Natural killer cell (primary cell): ENCODE measurements at regions not wholly inside any gene's neighbourhood (a gene's known extent, or its start where the extent isn't known, plus 50 kb on each side); places are given as distances from the start of the nearest gene placed in this dataset.

Experiments used
- ATAC-seq, 3 donors: fragments of 150-1000 bp in 2 of 3; fragments of 200-7000 bp in 1 of 3; cut with Tn5 transposase; 1 replicate in 1 of 3; 2 replicates in 2 of 3; pipeline ENCODE4 v1.10.0; 2021; ENCODE audit warnings: mild to moderate bottlenecking in 2 of 3, moderate library complexity in 2 of 3
- DNase-seq, 2 donors: peaks; one replicate each; pipeline versions ENCODE4 v3.0.0 to v3.0.0-alpha.2; 2013 to 2021; ENCODE audit warnings: mixed read lengths in 1 of 2
- H3K27ac ChIP-seq: one replicate; pipeline ENCODE4 v1.5.1; 2013; ENCODE audit warnings: mild to moderate bottlenecking, low read length
- H3K27me3 ChIP-seq: one replicate; pipeline ENCODE4 v1.6.1; 2013; ENCODE audit warnings: low read length; ENCODE audit not compliant: control insufficient read depth, insufficient read depth
- H3K36me3 ChIP-seq: one replicate; pipeline ENCODE4 v1.6.1; 2013; ENCODE audit warnings: low read length; ENCODE audit not compliant: control insufficient read depth, insufficient read depth
- H3K4me1 ChIP-seq: one replicate; pipeline ENCODE4 v1.6.1; 2013; ENCODE audit warnings: low read length; ENCODE audit not compliant: control insufficient read depth, insufficient read depth
- H3K4me3 ChIP-seq: one replicate; pipeline ENCODE4 v1.5.1; 2013; ENCODE audit warnings: low read length
- H3K9me3 ChIP-seq: one replicate; pipeline ENCODE4 v1.6.1; 2013; ENCODE audit warnings: low read length; ENCODE audit not compliant: control insufficient read depth, insufficient read depth
- H3K27ac Mint-ChIP-seq, 2 donors: one replicate each; pipeline ENCODE4 v1.8.0; 2022; ENCODE audit warnings: mild to moderate bottlenecking in 2 of 2, mixed read lengths in 2 of 2, moderate library complexity in 1 of 2
- H3K27me3 Mint-ChIP-seq, 2 donors: one replicate each; pipeline ENCODE4 v1.8.0; 2022; ENCODE audit warnings: low read depth in 2 of 2, mixed read lengths in 2 of 2
- H3K36me3 Mint-ChIP-seq: one replicate; pipeline ENCODE4 v1.8.0; 2022; ENCODE audit warnings: mixed read lengths
- H3K4me1 Mint-ChIP-seq, 2 donors: one replicate each; pipeline ENCODE4 v1.8.0; 2022; ENCODE audit warnings: mixed read lengths in 2 of 2
- H3K4me3 Mint-ChIP-seq: one replicate; pipeline ENCODE4 v1.8.0; 2022; ENCODE audit warnings: mild to moderate bottlenecking, moderate library complexity, mixed read lengths
- H3K9me3 Mint-ChIP-seq, 2 donors: one replicate each; pipeline ENCODE4 v1.8.0; 2022; ENCODE audit warnings: mixed read lengths in 2 of 2
- CTCF ChIP-seq: fragments of 200-600 bp; IDR thresholded peaks from one replicate; pipeline ENCODE4 v1.8.0; 2022; ENCODE audit warnings: antibody characterized with exemption
- WGBS: methylation state at CpG from one replicate; pipeline ENCODE4 v1.1.7; 2013; ENCODE audit warnings: missing lambda C conversion rate; ENCODE audit not compliant: insufficient coverage; 5-methylcytosine and 5-hydroxymethylcytosine counted together
- intact Hi-C: fragments of 100-400 bp; cut with micrococcal nuclease; formaldehyde crosslinking; loops from one replicate; pipeline ENCODE4 v1.14.2; 2022

- Histone ChIP-seq H3K9me3 (no peaks in the 10 kb centered on the region), H3K4me1 (no peaks in the 10 kb centered on the region), H3K27me3 (no peaks in the 10 kb centered on the region), H3K4me3 (no peak overlapping the region), H3K36me3 (no peaks in the 10 kb centered on the region), H3K27ac (no peak overlapping the region)
- DNase-seq, result no peak
- intact Hi-C loops, result no loop called here
- WGBS, result 89% methylated on average over 12 of the region's 12 CpGs
- H3K27me3 Mint-ChIP-seq, result peaks cover 11 to 50% of the 10 kb centered on the region in 2 donors
- H3K9me3 Mint-ChIP-seq, result no peaks in the 10 kb centered on the region
- ATAC-seq, result peak in 1 of 3 donors; percentile 21
- no peaks in the 10 kb centered on the region for H3K4me1 Mint-ChIP-seq
- no peaks in the 10 kb centered on the region for H3K36me3 Mint-ChIP-seq
- H3K27ac Mint-ChIP-seq, result no peak overlapping the region
- no peak overlapping the region for H3K4me3 Mint-ChIP-seq
- no peak for TF ChIP-seq CTCF
Measured at GRCh38 chr19:30645946-30646577, 273.9 kb downstream of the ZNF536 start.

DNA sequence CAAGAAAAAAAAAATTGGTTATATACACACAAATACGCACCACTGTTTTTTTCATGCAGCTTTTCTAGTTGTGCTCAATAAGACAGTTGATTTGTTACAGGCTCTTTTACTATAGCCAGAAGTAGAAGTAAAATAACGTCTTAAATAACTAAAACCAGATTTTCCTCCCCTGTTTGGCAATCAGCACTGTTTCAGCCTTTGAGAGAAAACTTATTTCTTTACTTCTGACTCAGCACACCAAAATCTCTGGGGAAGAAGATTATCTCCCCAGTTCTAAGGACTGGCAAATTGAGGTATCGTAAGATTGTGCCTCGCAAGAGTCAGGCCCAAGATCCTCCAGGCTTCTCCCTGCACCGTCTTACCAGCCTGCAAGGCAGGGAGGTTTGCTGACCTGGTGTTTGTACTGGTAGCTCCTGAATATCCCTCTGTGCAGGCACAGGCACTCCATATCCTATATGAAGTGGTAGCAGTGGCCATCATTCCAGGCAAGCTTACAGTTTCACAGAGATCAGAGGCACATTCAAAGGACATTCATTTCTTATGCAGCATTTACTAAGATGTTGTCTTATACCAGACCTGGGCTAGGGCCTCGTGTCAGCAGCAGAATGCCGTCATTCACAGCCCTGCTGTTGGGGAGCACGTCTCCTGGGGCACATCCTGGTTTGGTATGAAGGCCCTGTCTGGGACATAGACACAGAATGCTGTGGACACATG is 268.2 kb downstream of the ZNF536 start:
- no peak overlapping the region for H3K4me3 ChIP-seq
- ATAC-seq, result no peak
- Mint-ChIP-seq H3K9me3 (no peaks in the 10 kb centered on the region), H3K27me3 (peaks cover 0 to 9% of the 10 kb centered on the region in 2 donors), H3K36me3 (no peaks in the 10 kb centered on the region), H3K4me1 (no peaks in the 10 kb centered on the region), H3K27ac (no peak overlapping the region), H3K4me3 (no peak overlapping the region)
- 87% methylated on average over 8 of the region's 8 CpGs for WGBS
- no peaks in the 10 kb centered on the region for H3K9me3 ChIP-seq
- TF ChIP-seq CTCF, result no peak
- no peaks in the 10 kb centered on the region for H3K4me1 ChIP-seq
- no peaks in the 10 kb centered on the region for H3K27me3 ChIP-seq
- no peak overlapping the region for H3K27ac ChIP-seq
- no peak for DNase-seq
- intact Hi-C loops, result no loop called here
- H3K36me3 ChIP-seq, result no peaks in the 10 kb centered on the region

- peaks cover 0 to 8% of the 10 kb centered on the region in 2 donors for H3K27me3 Mint-ChIP-seq
- no peak overlapping the region for H3K27ac ChIP-seq
- H3K27ac Mint-ChIP-seq, result no peak overlapping the region
- H3K4me3 ChIP-seq, result no peak overlapping the region
- H3K4me1 Mint-ChIP-seq, result no peaks in the 10 kb centered on the region
- no peaks in the 10 kb centered on the region for H3K4me1 ChIP-seq
- no peaks in the 10 kb centered on the region for H3K36me3 Mint-ChIP-seq
- WGBS, result 81% methylated on average over 2 of the region's 4 CpGs
- ATAC-seq (no peak), DNase-seq (no peak)
- H3K27me3 ChIP-seq, result no peaks in the 10 kb centered on the region
- intact Hi-C loops, result no loop called here
- H3K9me3 Mint-ChIP-seq, result no peaks in the 10 kb centered on the region
- no peaks in the 10 kb centered on the region for H3K36me3 ChIP-seq
- no peak overlapping the region for H3K4me3 Mint-ChIP-seq
- H3K9me3 ChIP-seq, result no peaks in the 10 kb centered on the region
- no peak for TF ChIP-seq CTCF
Measured at GRCh38 chr19:30638889-30639288, 266.7 kb downstream of the ZNF536 start.
